EH (cell line): ENCODE measurements at regions not wholly inside any gene's neighbourhood (a gene's known extent, or its start where the extent isn't known, plus 50 kb on each side); places are given as distances from the start of the nearest gene placed in this dataset.
"Not testable (repeated sequence)": the region's sequence is repeated elsewhere in the genome, so short reads cannot be mapped to it uniquely, and the experiment has no call there.

Experiments
- DNase-seq: peaks from one replicate; pipeline ENCODE4 v3.0.0-alpha.2; 2015; ENCODE audit warnings: low read depth

GRCh38 chr1:230476622-230477003 is 50.5 kb upstream of the PGBD5 start:
- DNase-seq: no peak

- DNase-seq: not testable (repeated sequence)
Measured at GRCh38 chr1:230475856-230476621, 49.9 kb upstream of the PGBD5 start.
